DMS114 treated with DMSO at 0.1 percent for 48 hours (cell line): ENCODE measurements at regions not wholly inside any gene's neighbourhood (a gene's known extent, or its start where the extent isn't known, plus 50 kb on each side); places are given as distances from the start of the nearest gene placed in this dataset.
"Not testable (repeated sequence)": the region's sequence is repeated elsewhere in the genome, so short reads cannot be mapped to it uniquely, and the experiment has no call there.

Experiments used
- DNase-seq: peaks from one replicate; lab custom pipeline; 2025; ENCODE audit not compliant: unreplicated experiment; lab: John Stamatoyannopoulos, UW

DNA sequence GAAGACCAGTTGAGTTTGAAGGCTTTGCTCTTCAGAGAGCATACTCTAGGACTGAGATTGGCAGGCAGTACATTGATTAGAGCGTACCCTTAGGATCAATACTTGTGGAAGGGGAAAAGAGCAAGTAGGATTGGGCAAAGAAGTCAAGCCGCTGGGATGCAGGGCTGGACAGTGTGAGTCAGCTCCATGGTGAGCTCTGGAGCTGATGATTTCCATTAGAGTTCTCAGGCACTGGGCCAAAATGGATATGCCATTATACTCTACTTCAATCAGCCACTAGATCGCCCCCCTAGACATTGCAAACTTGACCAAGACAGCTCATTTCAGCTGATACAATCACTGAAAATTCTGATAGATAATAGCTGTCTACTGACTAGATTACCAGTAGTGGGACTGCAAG, 432.7 kb upstream of the ALCAM start:
- DNase-seq, result no peak

DNA sequence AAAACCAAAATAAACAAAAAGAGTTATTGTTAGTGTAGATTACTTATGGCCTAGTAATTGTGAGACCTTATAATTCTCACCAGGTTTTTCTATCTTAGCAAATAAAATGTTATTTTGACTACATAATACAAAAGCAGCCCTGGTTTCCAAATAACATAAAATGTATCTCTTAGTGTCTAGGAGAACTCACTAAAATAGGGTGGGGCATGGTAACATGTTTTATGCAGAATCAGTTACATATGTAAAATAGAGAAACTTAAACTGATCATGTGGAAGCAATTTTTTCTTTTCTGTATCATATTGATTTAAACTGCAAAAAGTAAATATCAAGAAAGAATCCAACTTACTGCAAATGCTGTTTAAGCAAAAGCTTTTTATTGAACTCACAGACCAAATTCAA, 431.1 kb upstream of the ALCAM start:
- DNase-seq, result no peak

GRCh38 chr3:104939196-104939595, 427.5 kb upstream of the ALCAM start:
- DNase-seq, result no peak

DNA sequence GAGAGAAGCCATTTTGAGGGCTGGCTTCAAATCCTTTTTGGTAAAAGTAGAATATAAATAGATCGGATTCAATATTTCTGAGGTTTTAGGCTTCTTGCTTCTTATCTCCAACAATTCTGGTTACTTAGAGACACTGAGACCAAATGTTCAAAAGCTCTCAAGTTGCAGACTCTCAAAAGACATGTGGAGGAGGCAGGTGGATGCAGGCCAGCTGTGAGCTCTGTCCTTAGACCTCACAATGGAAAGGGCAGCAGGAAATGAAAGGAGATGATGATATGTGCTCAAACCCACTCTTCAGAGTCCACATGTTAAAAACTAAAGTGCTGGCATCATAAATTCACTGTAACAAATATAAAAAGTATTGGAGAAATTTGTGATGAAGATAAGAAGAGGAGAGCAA, 424.9 kb upstream of the ALCAM start:
- DNase-seq, result no peak

DNA sequence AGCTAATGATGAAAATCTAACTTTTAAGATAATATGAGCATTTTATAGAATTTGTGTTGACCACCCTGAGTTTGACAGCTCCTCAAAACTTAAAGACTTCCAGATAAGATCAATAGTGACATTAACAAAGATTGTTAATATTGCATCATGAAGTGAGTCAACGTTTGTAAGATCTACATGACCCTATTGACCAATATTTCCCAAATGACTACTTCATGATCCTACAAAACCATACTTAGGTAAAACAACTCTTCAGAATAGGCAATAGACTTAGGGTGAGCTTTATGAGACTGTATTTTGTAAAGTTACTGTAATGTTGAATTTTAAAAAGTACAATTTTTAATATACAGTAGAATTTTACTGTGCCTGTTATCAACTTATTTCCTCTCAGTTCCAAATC, 422.7 kb upstream of the ALCAM start:
- DNase-seq, result no peak

DNA sequence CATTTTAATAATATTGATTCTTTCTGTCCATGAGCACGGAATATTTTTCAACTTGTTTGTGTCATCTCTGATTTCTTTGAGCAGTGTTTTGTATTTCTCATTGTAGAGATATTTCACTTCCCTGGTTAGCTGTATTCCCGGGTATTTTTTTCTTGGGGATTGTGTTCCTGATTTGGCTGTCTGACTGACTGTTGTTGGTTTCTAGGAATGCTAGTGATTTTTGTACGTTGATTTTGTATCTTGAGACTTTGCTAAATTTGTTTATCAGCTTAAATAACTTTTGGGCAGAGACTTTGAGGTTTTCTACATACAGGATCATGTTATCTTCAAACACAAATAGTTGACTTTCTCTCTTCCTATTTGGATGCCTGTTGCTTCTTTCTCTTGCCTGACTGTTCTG, 418.8 kb upstream of the ALCAM start:
- DNase-seq, result no peak

DNA sequence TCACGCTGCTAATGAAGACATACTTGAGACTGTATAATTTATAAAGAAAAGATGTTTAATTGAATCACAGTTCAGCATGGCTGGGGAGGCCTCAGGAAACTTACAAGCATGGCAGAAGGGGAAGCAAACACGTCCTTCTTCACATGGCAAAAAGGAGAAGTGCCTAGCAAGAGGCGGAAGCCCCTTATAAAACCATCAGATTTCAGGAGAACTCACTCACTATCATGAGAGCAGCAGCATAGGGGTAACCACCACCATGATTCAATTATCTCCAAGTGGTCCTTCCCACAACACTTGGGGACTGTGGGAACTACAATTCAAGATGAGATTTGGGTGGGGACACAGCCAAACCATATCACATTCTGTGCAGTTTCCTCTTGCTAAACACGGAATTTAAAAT, 416.9 kb upstream of the ALCAM start:
- DNase-seq, result not testable (repeated sequence)

GRCh38 chr3:104951426-104951825, 415.3 kb upstream of the ALCAM start:
- DNase-seq, result no peak

DNA sequence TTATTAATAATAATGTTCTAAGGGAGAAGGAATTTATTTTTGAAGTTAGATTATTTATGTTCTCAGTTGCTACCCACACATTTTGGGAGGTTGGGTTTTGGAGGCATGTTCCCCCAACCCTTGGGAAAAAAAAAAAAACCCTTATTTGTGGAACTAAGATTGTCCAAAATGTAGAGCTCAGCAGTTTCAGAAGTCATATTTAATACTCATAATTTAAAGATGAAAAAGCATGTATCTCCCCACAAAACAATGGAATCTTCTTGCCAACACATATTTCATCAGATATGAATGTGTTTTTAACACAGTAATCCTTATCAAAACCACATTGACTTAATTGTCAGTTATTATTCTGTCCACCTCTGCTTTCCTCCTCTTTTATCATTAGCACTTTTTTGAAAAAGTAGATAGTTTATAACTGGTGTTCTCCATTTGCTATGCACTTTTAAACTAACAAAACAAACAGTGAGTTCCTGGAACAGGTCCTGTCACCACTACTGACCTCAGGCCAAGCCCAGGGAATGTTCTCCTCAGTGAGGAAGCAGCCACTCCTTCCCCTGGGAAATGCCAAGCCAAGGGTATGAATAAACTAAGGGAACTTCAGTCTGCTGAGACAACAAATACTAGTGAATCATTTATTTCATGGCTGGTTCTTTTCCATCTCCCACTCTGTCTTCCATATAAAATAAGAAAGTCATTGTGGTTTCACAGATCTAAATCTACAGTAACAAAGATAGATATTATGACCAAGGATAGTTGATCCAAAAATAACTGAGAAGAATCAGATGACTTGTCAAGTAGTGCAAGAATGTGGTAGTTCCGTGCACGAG, 414.4 kb upstream of the ALCAM start:
- DNase-seq, result no peak

DNA sequence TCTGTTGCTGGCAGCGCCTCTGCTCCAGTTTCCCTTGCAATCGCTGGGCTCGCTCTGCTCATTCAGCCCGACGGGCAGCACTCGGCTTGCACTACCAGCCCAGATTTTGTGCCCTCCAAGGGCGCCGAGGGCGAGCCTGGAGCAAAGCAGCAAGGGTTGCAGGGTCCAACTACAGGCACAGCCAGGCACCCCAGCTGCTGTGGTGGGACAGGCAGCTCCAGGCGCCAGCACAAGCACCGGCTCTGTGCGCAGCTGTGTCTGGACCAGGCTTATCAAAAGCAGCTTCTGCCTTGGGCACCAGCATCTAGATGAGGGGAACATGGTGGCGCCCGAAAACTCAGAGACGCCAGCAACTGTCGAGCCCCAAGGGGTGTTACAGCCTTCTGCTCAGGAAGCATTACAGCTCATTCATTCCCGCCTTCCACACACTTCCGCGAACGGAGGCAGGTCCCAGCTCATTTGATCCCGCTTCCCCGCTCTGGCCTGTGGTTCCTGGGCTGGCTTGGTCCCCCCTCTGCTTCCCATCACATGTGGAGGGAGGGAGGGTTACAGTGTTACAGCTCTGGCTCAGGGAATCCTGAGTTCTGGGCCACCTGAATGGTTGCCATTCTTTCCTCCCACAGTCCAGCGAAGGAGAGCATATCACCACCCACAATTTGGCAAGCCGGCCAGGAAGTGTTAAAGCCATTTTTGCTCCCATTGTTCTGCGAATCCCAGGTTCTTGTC, 409.9 kb upstream of the ALCAM start:
- no peak for DNase-seq

DNA sequence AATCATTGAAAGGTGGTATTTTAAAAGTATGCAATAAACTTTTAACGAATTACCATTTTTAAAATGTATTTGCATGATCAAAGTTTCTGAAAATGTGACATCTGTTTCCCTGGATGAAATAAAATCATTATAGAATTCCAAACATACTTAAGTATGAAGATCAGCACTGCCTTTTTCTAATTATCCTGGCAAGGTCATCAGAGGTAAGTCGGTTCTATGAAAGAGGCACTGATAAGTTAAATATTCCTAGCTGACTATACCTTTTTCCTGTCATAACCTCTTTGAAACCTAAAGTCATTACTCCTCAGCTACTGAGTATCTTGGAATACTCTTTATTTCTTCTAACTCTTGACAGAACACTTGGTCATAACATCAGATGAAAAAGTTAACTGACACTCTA, 406.1 kb upstream of the ALCAM start:
- DNase-seq, result no peak

- DNase-seq, result no peak
Observed at GRCh38 chr3:104961851-104962250, 404.9 kb upstream of the ALCAM start.

DNA sequence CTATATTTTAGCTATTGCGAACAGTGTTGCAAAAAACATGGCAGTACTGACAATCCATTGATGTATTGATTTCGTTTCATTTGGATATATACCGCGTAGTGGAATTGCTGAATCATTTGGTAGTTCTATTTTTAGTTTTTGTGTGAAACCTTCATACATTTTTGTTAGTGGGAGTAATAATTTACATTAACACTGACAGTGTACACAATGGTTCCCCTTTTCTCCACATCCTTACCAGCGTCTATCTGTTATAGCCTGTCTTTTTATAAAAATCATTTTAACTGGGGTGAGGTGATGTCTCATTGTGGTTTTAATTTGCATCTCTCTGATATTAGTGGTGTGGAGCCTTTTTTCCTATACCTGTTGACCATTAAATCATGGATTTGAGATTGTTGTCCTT, 392.4 kb upstream of the ALCAM start:
- DNase-seq, result no peak

- no peak for DNase-seq
Observed at GRCh38 chr3:104977719-104978118, 389.0 kb upstream of the ALCAM start.

- no peak for DNase-seq
Observed at GRCh38 chr3:104982130-104982529, 384.6 kb upstream of the ALCAM start.

GRCh38 chr3:104987859-104988258, 378.9 kb upstream of the ALCAM start:
- no peak for DNase-seq

DNA sequence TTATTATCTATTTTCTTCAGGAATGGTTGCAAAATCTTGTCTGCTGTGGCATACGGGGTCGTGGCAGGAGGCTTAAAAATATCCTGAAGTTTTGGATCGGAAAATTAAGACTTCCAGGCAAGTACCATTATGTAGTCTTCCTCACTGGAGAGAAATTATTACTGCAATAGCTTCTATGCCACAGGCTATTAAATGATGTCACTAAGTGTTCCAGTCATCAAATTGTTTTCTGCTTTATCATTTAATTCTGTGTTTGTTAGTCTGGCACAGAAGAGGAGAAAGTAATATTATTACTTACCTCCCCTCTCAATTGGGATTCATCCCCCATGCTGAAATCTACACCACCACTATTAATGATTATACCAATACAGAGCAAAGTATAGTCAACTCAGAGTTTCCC, 378.2 kb upstream of the ALCAM start:
- DNase-seq, result no peak

GRCh38 chr3:104989878-104990277, 376.8 kb upstream of the ALCAM start:
- DNase-seq, result no peak

DNA sequence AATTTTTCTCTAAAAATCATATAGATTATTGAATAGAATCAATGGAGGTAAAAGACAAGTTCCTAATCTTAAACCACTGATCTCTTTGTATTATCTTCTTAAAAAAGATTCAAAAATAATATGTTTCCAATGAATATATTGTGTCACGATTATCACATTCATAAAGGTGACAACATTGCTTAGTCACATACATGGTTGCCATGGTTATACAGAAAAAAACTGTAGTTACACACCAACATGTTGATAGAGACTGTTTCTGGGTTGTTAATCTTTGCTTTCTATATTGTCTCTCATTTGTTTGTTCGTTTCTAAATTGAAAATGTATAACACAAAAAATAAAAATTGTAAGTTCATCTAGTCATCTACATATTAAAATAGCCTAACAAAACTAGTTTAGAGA, 376.0 kb upstream of the ALCAM start:
- DNase-seq, result no peak

DNA sequence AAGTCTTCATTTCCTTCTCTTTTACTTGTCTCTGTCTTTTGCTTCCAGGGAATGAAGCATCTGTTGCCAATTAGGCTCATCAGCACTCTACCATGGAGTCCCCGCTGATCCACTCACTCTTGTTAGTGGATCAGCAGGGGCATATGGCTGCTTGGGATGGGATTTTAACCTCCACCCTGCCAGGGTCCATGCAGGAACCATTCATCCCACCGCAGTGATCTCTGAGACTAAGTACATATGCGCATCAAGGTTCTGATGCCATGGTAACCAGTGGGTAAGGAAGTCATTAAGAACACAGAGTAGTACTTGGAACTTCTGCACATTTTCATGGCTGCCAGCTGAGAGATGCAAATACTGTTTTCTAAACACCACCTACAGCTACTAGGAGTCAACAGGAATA, 374.0 kb upstream of the ALCAM start:
- DNase-seq, result no peak

GRCh38 chr3:105006164-105006563, 360.5 kb upstream of the ALCAM start:
- no peak for DNase-seq

DNA sequence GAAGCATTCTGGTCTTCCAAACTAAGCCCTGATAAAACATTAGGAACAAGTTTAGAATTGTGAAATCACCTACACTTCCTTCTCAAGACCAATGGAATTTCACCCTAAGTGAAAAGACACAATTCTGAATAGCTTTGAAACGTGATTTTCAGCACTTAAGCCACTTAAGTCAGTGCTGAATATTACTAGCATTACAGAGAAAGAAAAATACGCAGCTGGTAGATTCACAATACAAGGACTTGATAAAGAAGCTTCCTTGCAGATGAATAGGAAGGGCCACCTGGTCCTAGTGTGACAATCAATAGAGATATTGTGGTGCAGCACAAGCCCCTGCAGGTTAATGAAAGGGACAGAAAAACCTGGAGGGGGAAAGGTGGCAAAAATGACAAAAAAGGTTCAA, 353.1 kb upstream of the ALCAM start:
- DNase-seq, result no peak

- no peak for DNase-seq
Observed at GRCh38 chr3:105014631-105015030, 352.1 kb upstream of the ALCAM start.
